ENCODE measurements at regions not wholly inside any gene's neighbourhood (a gene's known extent, or its start where the extent isn't known, plus 50 kb on each side); places are given as distances from the start of the nearest gene placed in this dataset.

- no peak for DNase-seq
These were observed 975.6 kb downstream of the BRD1 start for GRCh38 chr22:48851933-48852549.

GRCh38 chr22:48850658-48851287 lies 976.9 kb downstream of the BRD1 start:
- no peak for DNase-seq

GRCh38 chr22:48849963-48850657 lies 977.6 kb downstream of the BRD1 start:
- no peak for DNase-seq

- no peak for DNase-seq
These were observed 978.3 kb downstream of the BRD1 start for GRCh38 chr22:48849219-48849912.

GRCh38 chr22:48846200-48846599 lies 981.5 kb downstream of the BRD1 start:
- DNase-seq: no peak

- DNase-seq: no peak
These were observed 982.2 kb downstream of the BRD1 start for GRCh38 chr22:48845356-48845936.

GRCh38 chr22:48844056-48844675 lies 983.5 kb downstream of the BRD1 start:
- DNase-seq: no peak

GRCh38 chr22:48843640-48844039 lies 984.0 kb downstream of the BRD1 start:
- no peak for DNase-seq

GRCh38 chr22:48842976-48843375 lies 984.7 kb downstream of the BRD1 start:
- DNase-seq: no peak

- DNase-seq: no peak
These were observed 985.1 kb downstream of the BRD1 start for GRCh38 chr22:48842583-48842945.

- DNase-seq: no peak
These were observed 985.6 kb downstream of the BRD1 start for GRCh38 chr22:48841881-48842582.

GRCh38 chr22:48840112-48840949 lies 987.3 kb downstream of the BRD1 start:
- no peak for DNase-seq

- no peak for DNase-seq
These were observed 988.6 kb downstream of the BRD1 start for GRCh38 chr22:48838846-48839730.

GRCh38 chr22:48838376-48838775 lies 989.3 kb downstream of the BRD1 start:
- DNase-seq: no peak

- no peak for DNase-seq
These were observed 990.2 kb downstream of the BRD1 start for GRCh38 chr22:48837341-48837935.

GRCh38 chr22:48836673-48837340 lies 990.9 kb downstream of the BRD1 start:
- no peak for DNase-seq

GRCh38 chr22:48835857-48836672 lies 991.6 kb downstream of the BRD1 start:
- DNase-seq: no peak

GRCh38 chr22:48835364-48835763 lies 992.3 kb downstream of the BRD1 start:
- no peak for DNase-seq

Data from stimulated activated CD4-positive, alpha-beta T cell treated with anti-CD3 and anti-CD28 coated beads, Interleukin-12 subunit alpha, Interleukin-12 subunit beta, amount 100 ng/mL, for 4 hours (primary cell).